ENCODE measurements at regions not wholly inside any gene's neighbourhood (a gene's known extent, or its start where the extent isn't known, plus 50 kb on each side); places are given as distances from the start of the nearest gene placed in this dataset.

GRCh38 chr2:196409376-196409775 lies 230.1 kb upstream of the CCDC150 start:
- TF ChIP-seq MAX (IDR thresholded peaks at IDR 0.05; ENCODE audit: insufficient read depth, insufficient read length) (no peak), EZH2 (IDR thresholded peaks at IDR 0.05; ENCODE audit: borderline replicate concordance, low read depth, low read length, severe bottlenecking) (no peak), POLR2A (IDR thresholded peaks at IDR 0.05; ENCODE audit: low read depth, low read length) (no peak), MYC (IDR thresholded peaks at IDR 0.05; ENCODE audit: low read depth, low read length) (no peak), CTCF (IDR thresholded peaks at IDR 0.05; ENCODE audit: extremely low read depth in 1 of 2, insufficient read depth in 1 of 2, low read depth in 1 of 2, low read length in 2 of 2) (no peak)
- dilution Hi-C loops (cut with MboI; ENCODE audit: extremely low pct_ligation_motif_present, low sequenced_read_pairs): no loop called here
- BruUV-seq (replicated peaks): no TSS peak

GRCh38 chr2:196410008-196410407 lies 229.5 kb upstream of the CCDC150 start:
- Histone ChIP-seq H2AFZ (ENCODE audit: low read depth, low read length) (no peak overlapping the region), H3K9me3 (replicated peaks; ENCODE audit: control insufficient read depth, insufficient read depth, low read length) (no peaks in the 10 kb centered on the region), H3K79me2 (ENCODE audit: control insufficient read depth, insufficient read depth, low read length) (no peaks in the 10 kb centered on the region), H3K4me3 (replicated peaks in 1 of 3; ENCODE audit: insufficient read depth in 1 of 3, low read depth in 1 of 3, low read length in 3 of 3) (no peak overlapping the region), H3K27ac (ENCODE audit: insufficient read depth, low read depth, low read length) (no peak overlapping the region), H3K9ac (replicated peaks; ENCODE audit: extremely low read depth, insufficient read depth, low read length) (no peak overlapping the region), H3K4me1 (ENCODE audit: control insufficient read depth, extremely low read depth, insufficient read depth, low read length) (no peaks in the 10 kb centered on the region), H3K9me1 (replicated peaks; ENCODE audit: control insufficient read depth, extremely low read depth, insufficient read depth, low read length) (no peaks in the 10 kb centered on the region), H4K20me1 (replicated peaks; ENCODE audit: control insufficient read depth, extremely low read depth, insufficient read depth, low read length) (no peaks in the 10 kb centered on the region), H3K27me3 (ENCODE audit: control insufficient read depth in 2 of 2, insufficient read depth in 2 of 2, low read length in 2 of 2) (no peaks in the 10 kb centered on the region), H3K36me3 (ENCODE audit: control insufficient read depth in 2 of 2, extremely low read depth in 1 of 2, insufficient read depth in 2 of 2, low read length in 2 of 2) (no peaks in the 10 kb centered on the region), H3K4me2 (ENCODE audit: insufficient read depth, low read length) (no peak overlapping the region)
- TF ChIP-seq POLR2A (IDR thresholded peaks at IDR 0.05; ENCODE audit: low read depth, low read length): no peak
- TF ChIP-seq EZH2 (IDR thresholded peaks at IDR 0.05; ENCODE audit: borderline replicate concordance, low read depth, low read length, severe bottlenecking): no peak
- TF ChIP-seq POLR2AphosphoS5 (IDR thresholded peaks at IDR 0.05; ENCODE audit: insufficient read depth, low read depth, low read length): no peak
- no peak for TF ChIP-seq JUN (IDR thresholded peaks at IDR 0.05; ENCODE audit: borderline replicate concordance, insufficient read depth, insufficient read length, low read depth)
- FAIRE-seq: no peak
- CTCF ChIA-PET: no interaction called here
- intact Hi-C loops (cut with micrococcal nuclease) (no loop called here), dilution Hi-C loops (cut with MboI; ENCODE audit: extremely low pct_ligation_motif_present, low sequenced_read_pairs) (no loop called here)
- no peak for DNase-seq (ENCODE audit: low read depth, low spot score)
- POLR2A ChIA-PET: no interaction called here
- no TSS peak for BruUV-seq (replicated peaks)

More at GRCh38 chr2:196409376-196409775, 230.1 kb upstream of the CCDC150 start:
- H3K9me1 ChIP-seq (replicated peaks; ENCODE audit: control insufficient read depth, extremely low read depth, insufficient read depth, low read length): no peaks in the 10 kb centered on the region
- intact Hi-C loops (cut with micrococcal nuclease): no loop called here
- no peak overlapping the region for H3K4me3 ChIP-seq (replicated peaks in 1 of 3; ENCODE audit: insufficient read depth in 1 of 3, low read depth in 1 of 3, low read length in 3 of 3)
- no peaks in the 10 kb centered on the region for H4K20me1 ChIP-seq (replicated peaks; ENCODE audit: control insufficient read depth, extremely low read depth, insufficient read depth, low read length)
- ChIA-PET POLR2A (no interaction called here), CTCF (no interaction called here)
- no peaks in the 10 kb centered on the region for H3K36me3 ChIP-seq (ENCODE audit: control insufficient read depth in 2 of 2, extremely low read depth in 1 of 2, insufficient read depth in 2 of 2, low read length in 2 of 2)
- DNase-seq (ENCODE audit: low read depth, low spot score): no peak
- no peaks in the 10 kb centered on the region for H3K27me3 ChIP-seq (ENCODE audit: control insufficient read depth in 2 of 2, insufficient read depth in 2 of 2, low read length in 2 of 2)
- H3K9me3 ChIP-seq (replicated peaks; ENCODE audit: control insufficient read depth, insufficient read depth, low read length): no peaks in the 10 kb centered on the region
- no peaks in the 10 kb centered on the region for H3K79me2 ChIP-seq (ENCODE audit: control insufficient read depth, insufficient read depth, low read length)
- H3K4me2 ChIP-seq (ENCODE audit: insufficient read depth, low read length): no peak overlapping the region
- no peak overlapping the region for H3K27ac ChIP-seq (ENCODE audit: insufficient read depth, low read depth, low read length)
- peaks cover 3% of the 10 kb centered on the region for H3K4me1 ChIP-seq (ENCODE audit: control insufficient read depth, extremely low read depth, insufficient read depth, low read length)
- H3K9ac ChIP-seq (replicated peaks; ENCODE audit: extremely low read depth, insufficient read depth, low read length): no peak overlapping the region
- FAIRE-seq: no peak
- H2AFZ ChIP-seq (ENCODE audit: low read depth, low read length): no peak overlapping the region

Data from endothelial cell of umbilical vein (primary cell).